HG03457 (cell line): ENCODE measurements at regions not wholly inside any gene's neighbourhood (a gene's known extent, or its start where the extent isn't known, plus 50 kb on each side); places are given as distances from the start of the nearest gene placed in this dataset.

Experiments
- ATAC-seq: cut with Tn5 transposase; IDR thresholded peaks from one replicate; pipeline ENCODE4 v1.9.1; 2021; ENCODE audit warnings: moderate number of reproducible peaks; ENCODE audit not compliant: unreplicated experiment

GRCh38 chr9:88810826-88811225 lies 180.4 kb upstream of the S1PR3 start:
- ATAC-seq, result no peak

- no peak for ATAC-seq
These were observed 179.8 kb upstream of the S1PR3 start for GRCh38 chr9:88811511-88811910.

DNA sequence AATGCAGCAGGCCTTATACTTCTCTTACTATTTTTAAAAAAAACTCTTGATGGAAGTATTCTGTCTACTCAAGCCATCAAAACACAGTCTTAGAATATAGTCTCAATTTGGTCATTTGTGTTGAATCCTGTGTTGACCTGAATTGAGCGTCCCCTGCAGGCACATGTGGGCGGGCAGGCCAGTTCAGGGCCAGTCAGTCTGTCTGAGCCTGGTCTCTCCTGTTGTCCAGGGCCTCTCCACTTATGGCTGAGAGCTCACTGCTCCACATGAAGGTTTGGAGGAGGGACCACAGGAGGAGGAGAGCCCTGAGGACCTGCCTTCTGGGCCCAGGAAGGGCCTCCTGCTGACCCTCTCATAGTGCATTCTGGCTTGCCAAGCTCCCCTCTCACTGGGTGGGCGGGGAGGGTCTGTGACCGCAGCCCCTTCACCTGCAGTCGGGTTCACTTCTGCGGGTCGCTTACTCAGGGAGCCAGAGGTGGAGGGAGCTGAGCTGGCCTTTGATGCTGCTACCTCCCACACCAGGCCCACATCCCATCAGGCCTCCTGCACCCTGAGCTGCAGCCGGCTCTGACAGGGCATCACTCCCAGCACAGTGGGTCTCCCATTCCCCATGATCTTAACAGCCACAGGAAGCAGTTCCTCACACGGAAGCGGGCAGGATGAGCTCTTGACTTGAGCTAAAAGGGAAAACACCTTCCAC lies 178.2 kb upstream of the S1PR3 start:
- ATAC-seq, result no peak

GRCh38 chr9:88813638-88814209 lies 177.5 kb upstream of the S1PR3 start:
- no peak for ATAC-seq

DNA sequence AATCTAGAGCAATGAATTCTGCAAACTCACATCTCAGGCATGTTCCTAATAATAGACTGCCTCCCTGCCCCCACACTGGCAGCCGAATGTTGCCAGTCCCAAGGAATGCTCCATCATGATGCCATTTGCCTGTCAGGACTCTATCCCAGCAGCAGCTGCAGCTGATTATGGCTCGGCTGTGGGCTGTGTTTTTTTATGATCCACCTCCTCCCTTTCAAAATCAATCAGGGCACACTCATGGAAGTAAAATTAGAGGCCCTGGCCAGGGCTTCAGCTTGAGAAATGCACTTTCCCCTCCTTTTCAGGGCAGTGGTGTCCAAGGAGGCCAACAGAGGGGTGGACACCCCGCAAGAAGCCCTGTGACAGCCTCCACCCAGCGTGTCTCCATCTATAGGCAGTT lies 176.7 kb upstream of the S1PR3 start:
- ATAC-seq, result no peak

DNA sequence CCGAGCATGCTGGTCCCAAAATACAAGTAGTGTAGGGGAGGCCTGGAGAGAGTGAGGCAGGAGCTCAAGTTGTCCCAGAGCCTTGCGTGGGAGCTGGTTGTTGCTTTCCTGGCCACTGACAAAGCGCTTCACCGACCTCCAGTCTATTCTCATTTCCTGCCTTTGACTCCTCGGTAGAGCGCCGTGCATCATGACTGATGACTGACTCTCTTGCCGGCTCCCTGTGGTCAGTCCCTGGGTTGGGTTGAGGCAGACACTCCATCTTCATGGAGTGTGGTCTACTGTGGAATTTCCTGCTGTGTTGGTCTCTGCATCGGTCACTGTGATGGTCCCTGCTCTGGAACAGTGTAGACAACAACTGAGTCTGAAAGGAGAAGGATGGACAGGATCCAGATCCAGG lies 175.1 kb upstream of the S1PR3 start:
- ATAC-seq, result no peak

DNA sequence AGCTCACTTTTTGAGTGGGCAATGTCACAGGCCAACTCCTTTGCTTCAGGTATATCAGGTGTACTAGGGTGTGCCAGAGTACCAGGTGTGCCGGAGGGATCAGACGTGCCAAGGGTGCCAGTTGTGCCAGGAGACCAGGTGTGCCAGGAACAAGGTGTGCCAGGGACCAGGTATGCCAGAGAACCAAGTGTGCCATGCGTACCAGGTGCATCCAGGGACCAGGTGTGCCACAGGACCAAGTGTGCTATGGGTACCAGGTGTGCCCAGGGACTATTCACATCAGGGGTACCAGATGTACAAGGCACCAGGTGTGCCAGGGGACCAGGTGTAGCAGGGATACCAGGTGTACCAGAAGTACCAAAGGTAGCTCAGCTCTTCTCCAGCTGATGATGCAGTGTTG lies 174.7 kb upstream of the S1PR3 start:
- ATAC-seq, result no peak

DNA sequence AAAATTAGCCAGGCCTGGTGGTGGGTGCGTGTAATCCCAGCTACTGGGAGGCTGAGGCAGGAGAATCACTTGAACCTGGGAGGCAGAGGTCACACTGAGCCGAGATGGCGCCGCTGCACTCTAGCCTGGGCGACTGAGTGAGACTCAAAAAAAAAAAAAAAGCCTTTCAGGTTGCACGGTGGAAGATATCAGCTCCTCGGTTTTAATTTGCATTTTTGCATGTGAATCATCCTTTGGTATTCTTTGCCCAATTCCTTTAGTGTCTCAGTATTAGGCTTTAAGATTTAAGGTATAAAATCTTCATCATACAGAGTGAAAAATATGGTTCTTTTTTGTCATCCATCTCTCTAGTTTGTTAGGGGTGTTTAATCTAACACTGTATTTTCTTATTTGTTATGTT lies 173.6 kb upstream of the S1PR3 start:
- no peak for ATAC-seq

GRCh38 chr9:88818495-88819201 lies 172.6 kb upstream of the S1PR3 start:
- no peak for ATAC-seq

DNA sequence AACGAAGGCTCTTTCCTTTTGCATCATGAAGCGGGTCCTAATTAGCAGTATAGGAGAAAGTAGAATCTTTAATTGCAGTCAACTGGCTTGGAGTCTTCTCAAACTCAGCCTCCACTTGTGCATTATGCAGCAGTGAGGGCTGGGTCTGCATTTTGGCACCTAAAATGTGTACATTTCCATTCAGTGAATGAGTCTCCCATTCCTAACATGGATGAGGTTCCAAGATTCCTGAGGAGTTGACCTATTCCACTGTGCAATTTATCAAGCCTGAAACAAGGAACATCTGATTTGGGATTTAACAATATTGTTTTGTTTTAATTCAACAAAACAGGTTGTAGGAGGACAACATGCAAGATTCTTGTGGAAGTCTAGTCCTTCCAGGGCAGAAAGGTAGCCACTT lies 171.8 kb upstream of the S1PR3 start:
- no peak for ATAC-seq

DNA sequence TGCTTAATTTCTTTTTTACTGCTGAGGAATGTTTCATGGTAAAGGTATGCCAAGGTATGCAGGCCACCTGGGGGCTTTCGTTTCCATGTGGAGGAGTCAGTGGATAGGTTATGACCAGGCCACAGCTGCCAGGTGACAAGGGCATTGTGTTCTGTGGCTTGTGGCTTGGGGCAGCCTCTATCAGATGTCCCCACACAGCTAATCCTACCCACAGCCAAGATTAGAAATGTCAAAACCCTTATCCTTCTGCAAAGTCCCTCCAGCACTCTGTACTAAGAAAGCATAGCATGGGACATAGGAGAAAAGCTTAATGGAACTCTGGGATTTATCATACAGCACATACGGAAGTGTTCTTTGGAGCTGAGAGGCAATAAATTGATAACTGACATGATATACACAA lies 171.2 kb upstream of the S1PR3 start:
- ATAC-seq, result no peak

GRCh38 chr9:88821033-88821745 lies 170.1 kb upstream of the S1PR3 start:
- no peak for ATAC-seq

- ATAC-seq, result no peak
These were observed 169.5 kb upstream of the S1PR3 start for GRCh38 chr9:88821746-88822106.

DNA sequence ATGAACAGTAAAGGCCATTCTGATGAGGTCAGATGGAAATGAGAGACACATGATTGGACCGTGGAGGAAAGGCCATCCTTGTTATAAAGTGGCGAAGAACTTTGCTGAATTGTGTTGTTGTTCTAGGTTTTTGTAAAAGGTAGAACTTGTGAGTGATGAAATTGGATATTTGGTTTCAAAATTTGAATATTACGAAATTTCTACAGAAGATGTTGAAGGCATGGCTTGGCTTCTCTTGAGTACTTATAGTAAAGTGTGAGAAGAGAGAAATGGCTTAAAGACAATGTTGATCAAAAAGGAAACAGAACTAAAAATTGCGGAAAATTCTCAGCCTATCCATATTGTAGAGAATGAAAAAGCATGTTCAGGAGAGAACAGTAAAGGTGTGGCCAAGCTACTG lies 166.6 kb upstream of the S1PR3 start:
- ATAC-seq, result no peak

DNA sequence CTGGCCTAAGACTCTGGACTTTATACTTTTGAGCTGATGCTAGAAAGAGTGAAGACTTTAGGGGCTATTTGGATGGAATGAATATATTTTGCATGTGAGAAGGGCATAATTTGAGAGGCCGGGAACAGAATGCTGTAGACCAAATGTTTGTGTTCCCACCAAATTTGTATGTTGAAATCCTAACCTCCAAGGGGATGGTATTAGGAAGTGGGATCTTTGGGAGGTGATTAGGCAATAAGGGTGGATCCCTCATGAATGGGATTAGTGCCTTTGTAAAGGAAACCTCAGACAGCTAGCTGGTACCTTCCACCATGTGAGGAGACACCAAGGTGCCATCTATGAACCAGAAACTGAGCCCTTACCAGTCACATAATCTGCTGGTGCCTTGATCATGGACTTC lies 165.1 kb upstream of the S1PR3 start:
- ATAC-seq, result no peak

DNA sequence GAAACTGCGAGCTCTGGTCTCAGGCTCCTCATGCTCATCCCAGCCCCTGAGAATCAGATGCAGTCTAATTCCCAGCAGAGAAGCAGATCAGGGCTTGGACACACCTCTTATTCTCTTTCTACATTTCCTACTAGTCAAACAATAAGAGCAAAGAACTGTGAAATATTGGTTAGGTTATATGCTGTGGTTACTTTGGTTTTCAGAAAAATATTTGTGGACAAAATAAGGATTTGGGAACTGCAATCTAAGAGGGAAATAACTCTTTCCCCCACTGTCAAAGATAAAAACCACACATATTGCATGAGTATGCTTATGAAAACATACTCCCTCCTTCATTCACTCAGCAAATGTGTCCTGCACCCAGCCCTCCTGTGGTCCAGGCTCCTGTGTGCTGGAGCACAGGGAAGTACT lies 164.5 kb upstream of the S1PR3 start:
- no peak for ATAC-seq

DNA sequence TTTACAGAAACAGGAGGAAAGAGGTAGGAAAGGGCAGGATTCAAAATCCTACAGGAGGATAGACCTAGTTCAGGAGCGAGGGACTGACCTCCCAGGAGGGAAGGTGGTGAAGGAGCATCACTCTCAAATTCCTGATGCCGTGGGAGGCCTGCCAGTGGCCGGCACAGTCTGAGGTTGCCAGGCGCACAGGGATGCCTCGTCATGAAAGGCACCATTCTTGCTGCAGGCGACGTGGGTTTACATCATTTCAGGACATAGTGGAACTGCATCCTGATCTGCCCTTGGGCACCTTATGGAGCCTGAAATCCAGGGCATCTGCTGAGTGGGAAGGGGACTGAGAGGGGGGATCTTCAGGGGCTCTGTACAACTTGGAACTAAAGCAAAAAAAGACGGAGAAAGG lies 163.2 kb upstream of the S1PR3 start:
- ATAC-seq, result no peak

- no peak for ATAC-seq
These were observed 162.7 kb upstream of the S1PR3 start for GRCh38 chr9:88828492-88828974.

DNA sequence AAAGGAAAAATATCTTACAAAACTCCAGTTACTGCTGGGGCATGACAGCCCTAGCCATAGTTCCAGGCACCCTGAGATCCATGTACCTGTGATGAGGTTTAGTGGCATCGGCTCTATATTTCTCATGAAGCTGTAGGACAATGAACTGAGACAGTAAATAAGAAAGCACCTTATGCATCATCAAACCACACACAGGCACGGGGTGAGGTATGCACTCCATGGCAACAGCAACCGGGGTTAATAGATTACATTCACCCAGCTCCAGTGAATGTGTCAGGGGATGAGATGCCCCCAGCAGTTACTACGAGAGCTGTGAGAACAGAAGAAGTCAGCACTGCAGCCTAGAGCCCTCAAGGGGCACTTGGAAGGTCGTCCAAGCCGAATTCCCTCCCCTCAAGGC lies 162.0 kb upstream of the S1PR3 start:
- ATAC-seq, result peak; percentile 86

- ATAC-seq, result no peak
These were observed 159.4 kb upstream of the S1PR3 start for GRCh38 chr9:88831713-88832407.

GRCh38 chr9:88833946-88834345 lies 157.3 kb upstream of the S1PR3 start:
- no peak for ATAC-seq
